Ammon's horn (tissue), 1 donor: ENCODE measurements at regions not wholly inside any gene's neighbourhood (a gene's known extent, or its start where the extent isn't known, plus 50 kb on each side); places are given as distances from the start of the nearest gene placed in this dataset.
A peak's percentile ranks its signal among the peaks of the same experiment; 100 is the strongest.
"Not testable (repeated sequence)": the region's sequence is repeated elsewhere in the genome, so short reads cannot be mapped to it uniquely, and the experiment has no call there.

ENCODE experiments used
- DNase-seq: peaks from one replicate; pipeline ENCODE4 v3.0.0-alpha.2; 2016; ENCODE audit warnings: low spot score

GRCh38 chr7:112937651-112938415, 147.6 kb upstream of the TMEM168 start:
- DNase-seq: no peak

- no peak for DNase-seq
Measured at GRCh38 chr7:112933598-112933997, 143.4 kb upstream of the TMEM168 start.

GRCh38 chr7:112930787-112931186, 140.6 kb upstream of the TMEM168 start:
- peak; percentile 73 for DNase-seq

- no peak for DNase-seq
Measured at GRCh38 chr7:112929421-112929820, 139.2 kb upstream of the TMEM168 start.

- no peak for DNase-seq
Measured at GRCh38 chr7:112926018-112926417, 135.8 kb upstream of the TMEM168 start.

GRCh38 chr7:112922546-112922945, 132.4 kb upstream of the TMEM168 start:
- DNase-seq: not testable (repeated sequence)

- DNase-seq: not testable (repeated sequence)
Measured at GRCh38 chr7:112916431-112916830, 126.2 kb upstream of the TMEM168 start.

GRCh38 chr7:112908086-112908485, 117.9 kb upstream of the TMEM168 start:
- DNase-seq: peak; percentile 11

GRCh38 chr7:112907658-112908057, 117.5 kb upstream of the TMEM168 start:
- DNase-seq: no peak

GRCh38 chr7:112905950-112906349, 115.8 kb upstream of the TMEM168 start:
- DNase-seq: no peak

GRCh38 chr7:112905413-112905812, 115.2 kb upstream of the TMEM168 start:
- DNase-seq: no peak

GRCh38 chr7:112898432-112899290, 108.5 kb upstream of the TMEM168 start:
- DNase-seq: peak; percentile 35

- no peak for DNase-seq
Measured at GRCh38 chr7:112897839-112898431, 107.7 kb upstream of the TMEM168 start.

GRCh38 chr7:112896026-112896601, 105.9 kb upstream of the TMEM168 start:
- DNase-seq: no peak

- no peak for DNase-seq
Measured at GRCh38 chr7:112892263-112892662, 102.1 kb upstream of the TMEM168 start.

- DNase-seq: no peak
Measured at GRCh38 chr7:112891698-112892097, 101.5 kb upstream of the TMEM168 start.

GRCh38 chr7:112889834-112890438, 99.7 kb upstream of the TMEM168 start:
- DNase-seq: no peak

- no peak for DNase-seq
Measured at GRCh38 chr7:112889268-112889667, 99.1 kb upstream of the TMEM168 start.

- no peak for DNase-seq
Measured at GRCh38 chr7:112888781-112889180, 98.6 kb upstream of the TMEM168 start.

GRCh38 chr7:112887976-112888375, 97.8 kb upstream of the TMEM168 start:
- no peak for DNase-seq

GRCh38 chr7:112887337-112887736, 97.1 kb upstream of the TMEM168 start:
- no peak for DNase-seq

GRCh38 chr7:112886208-112886607, 96.0 kb upstream of the TMEM168 start:
- no peak for DNase-seq
